Mesothelial cell of epicardium (in vitro differentiated cells): ENCODE measurements at regions not wholly inside any gene's neighbourhood (a gene's known extent, or its start where the extent isn't known, plus 50 kb on each side); places are given as distances from the start of the nearest gene placed in this dataset.

Experiments used
- DNase-seq, 2 experiments: peaks; one replicate each; pipeline ENCODE4 v3.0.0; 2021; ENCODE audit warnings: low spot score in 2 of 2; ENCODE audit not compliant: unreplicated experiment in 2 of 2
- H3K27ac Mint-ChIP-seq: 2 replicates; pipeline ENCODE4 v1.8.0; 2021; ENCODE audit warnings: mixed read lengths
- H3K27me3 Mint-ChIP-seq: 2 replicates; pipeline ENCODE4 v1.8.0; 2021; ENCODE audit warnings: low read depth, mixed read lengths
- H3K36me3 Mint-ChIP-seq: 2 replicates; pipeline ENCODE4 v1.8.0; 2021; ENCODE audit warnings: mixed read lengths
- H3K4me1 Mint-ChIP-seq: 2 replicates; pipeline ENCODE4 v1.8.0; 2021; ENCODE audit warnings: mixed read lengths
- H3K4me3 Mint-ChIP-seq: 2 replicates; pipeline ENCODE4 v1.8.0; 2021; ENCODE audit warnings: mild to moderate bottlenecking, moderate library complexity, mixed read lengths
- H3K9me3 Mint-ChIP-seq: 2 replicates; pipeline ENCODE4 v1.8.0; 2021; ENCODE audit warnings: mixed read lengths
- TF ChIP-seq, protein P1 (sequence below): fragments of 200-600 bp; sonication (generic); IDR thresholded peaks from one replicate; pipeline ENCODE4 v1.5.0; 2021; ENCODE audit warnings: antibody characterized with exemption; ENCODE audit not compliant: unreplicated experiment

DNA sequence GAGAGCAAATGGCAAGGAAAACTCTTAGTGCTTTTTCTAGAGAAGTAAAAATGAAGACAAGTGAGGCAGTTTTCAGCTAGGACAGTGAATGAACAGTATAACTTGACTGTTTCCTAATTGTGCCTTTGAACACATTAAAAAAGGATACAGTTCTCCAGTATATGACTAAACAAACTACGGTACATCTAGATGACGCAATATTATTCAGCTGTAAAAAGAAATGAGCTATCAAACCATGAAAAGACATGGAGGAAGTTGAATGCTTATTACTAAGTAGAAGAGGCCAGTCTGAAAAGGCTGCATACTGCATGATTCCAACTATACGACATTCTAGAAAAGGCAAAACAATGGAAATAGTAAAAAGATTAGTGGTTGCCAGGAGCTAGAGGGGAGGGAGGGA lies 206.3 kb downstream of the SIPA1L2 start:
- TF ChIP-seq, protein P1, sequence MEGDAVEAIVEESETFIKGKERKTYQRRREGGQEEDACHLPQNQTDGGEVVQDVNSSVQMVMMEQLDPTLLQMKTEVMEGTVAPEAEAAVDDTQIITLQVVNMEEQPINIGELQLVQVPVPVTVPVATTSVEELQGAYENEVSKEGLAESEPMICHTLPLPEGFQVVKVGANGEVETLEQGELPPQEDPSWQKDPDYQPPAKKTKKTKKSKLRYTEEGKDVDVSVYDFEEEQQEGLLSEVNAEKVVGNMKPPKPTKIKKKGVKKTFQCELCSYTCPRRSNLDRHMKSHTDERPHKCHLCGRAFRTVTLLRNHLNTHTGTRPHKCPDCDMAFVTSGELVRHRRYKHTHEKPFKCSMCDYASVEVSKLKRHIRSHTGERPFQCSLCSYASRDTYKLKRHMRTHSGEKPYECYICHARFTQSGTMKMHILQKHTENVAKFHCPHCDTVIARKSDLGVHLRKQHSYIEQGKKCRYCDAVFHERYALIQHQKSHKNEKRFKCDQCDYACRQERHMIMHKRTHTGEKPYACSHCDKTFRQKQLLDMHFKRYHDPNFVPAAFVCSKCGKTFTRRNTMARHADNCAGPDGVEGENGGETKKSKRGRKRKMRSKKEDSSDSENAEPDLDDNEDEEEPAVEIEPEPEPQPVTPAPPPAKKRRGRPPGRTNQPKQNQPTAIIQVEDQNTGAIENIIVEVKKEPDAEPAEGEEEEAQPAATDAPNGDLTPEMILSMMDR = no peak
- Mint-ChIP-seq H3K36me3 (peaks cover 46% of the 10 kb centered on the region), H3K27me3 (no peaks in the 10 kb centered on the region), H3K9me3 (no peaks in the 10 kb centered on the region), H3K4me3 (no peak overlapping the region), H3K27ac (no peak overlapping the region), H3K4me1 (peaks cover 21% of the 10 kb centered on the region)
- no peak for DNase-seq

DNA sequence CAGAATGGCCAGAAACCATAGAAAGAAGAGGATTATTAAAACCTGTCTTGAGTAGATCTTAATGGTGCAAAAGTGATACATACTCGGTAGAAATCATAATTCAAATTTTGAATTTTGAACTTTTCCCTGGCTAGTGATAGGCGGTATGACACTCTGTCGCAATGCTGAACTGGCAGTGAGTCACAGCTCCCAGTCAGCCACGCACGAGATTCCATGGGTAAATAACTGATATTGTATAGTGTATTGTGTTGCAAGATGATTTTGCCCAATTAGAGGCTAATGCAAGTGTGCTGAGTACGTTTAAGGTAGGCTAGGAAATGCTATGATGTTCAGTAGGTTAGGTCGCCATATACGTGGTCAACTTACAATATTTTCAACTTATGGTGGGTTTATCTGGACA lies 207.0 kb downstream of the SIPA1L2 start:
- no peak for DNase-seq
- Mint-ChIP-seq H3K4me1 (peaks cover 15% of the 10 kb centered on the region), H3K4me3 (no peak overlapping the region), H3K27ac (no peak overlapping the region), H3K9me3 (no peaks in the 10 kb centered on the region), H3K36me3 (peaks cover 50% of the 10 kb centered on the region), H3K27me3 (no peaks in the 10 kb centered on the region)
- TF ChIP-seq, protein P1 = no peak

DNA sequence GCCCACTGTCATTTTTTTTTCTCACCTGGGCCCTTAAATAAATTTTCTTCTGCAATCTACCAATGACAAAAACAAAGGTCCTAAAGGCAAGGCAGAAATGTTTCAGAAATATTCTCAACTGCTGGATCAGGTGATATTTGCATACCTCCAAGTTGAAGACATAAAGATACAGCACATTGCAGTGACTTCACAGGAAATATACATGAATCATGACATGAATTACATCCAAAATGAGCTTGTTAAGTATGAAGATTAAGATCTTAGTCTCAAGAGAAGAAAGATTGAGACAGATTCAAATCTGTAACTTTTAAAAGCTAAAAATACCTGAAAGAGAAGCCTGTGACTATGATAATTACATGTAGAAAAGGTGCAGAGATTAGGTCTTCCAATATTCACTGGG lies 207.8 kb downstream of the SIPA1L2 start:
- peaks cover 52% of the 10 kb centered on the region for H3K36me3 Mint-ChIP-seq

DNA sequence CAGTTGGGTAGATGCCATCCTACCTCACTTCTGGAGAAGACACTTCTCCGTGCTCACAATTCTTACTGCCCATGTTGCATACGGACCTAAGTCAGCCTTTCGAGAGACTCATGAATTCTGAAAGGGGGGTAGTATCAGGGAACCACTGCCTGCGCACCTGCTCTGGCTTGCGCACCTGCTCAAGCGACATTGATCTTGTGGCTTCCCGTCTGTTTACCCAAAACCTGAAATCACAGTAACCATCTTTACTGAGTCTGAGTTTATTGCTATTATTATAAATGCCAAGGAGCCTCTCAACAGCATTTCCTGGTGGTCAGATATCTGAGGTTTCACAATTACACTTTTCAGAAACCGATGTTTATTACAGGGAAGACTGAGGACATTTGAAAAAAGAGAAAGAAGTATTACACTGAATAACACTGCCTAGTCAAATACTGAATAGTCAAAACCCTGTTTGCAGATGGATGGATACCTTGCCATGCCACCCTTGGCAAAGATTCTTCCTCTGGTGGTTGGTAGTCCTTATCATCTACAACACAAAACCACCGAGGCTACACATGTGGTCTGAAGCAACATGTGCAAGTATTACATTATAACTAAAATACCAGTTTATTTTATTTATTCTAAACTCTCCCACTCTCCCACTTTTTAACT lies 208.7 kb downstream of the SIPA1L2 start:
- no peaks in the 10 kb centered on the region for H3K9me3 Mint-ChIP-seq
- DNase-seq = no peak
- TF ChIP-seq, protein P1 = no peak
- no peak overlapping the region for H3K27ac Mint-ChIP-seq
- H3K4me1 Mint-ChIP-seq = peaks cover 9% of the 10 kb centered on the region
- no peaks in the 10 kb centered on the region for H3K27me3 Mint-ChIP-seq
- peaks cover 53% of the 10 kb centered on the region for H3K36me3 Mint-ChIP-seq
- H3K4me3 Mint-ChIP-seq = no peak overlapping the region

More for the DNA sequence above, 207.8 kb downstream of the SIPA1L2 start:
- no peak overlapping the region for H3K27ac Mint-ChIP-seq
- peaks cover 12% of the 10 kb centered on the region for H3K4me1 Mint-ChIP-seq
- no peaks in the 10 kb centered on the region for H3K9me3 Mint-ChIP-seq
- no peak for DNase-seq
- no peaks in the 10 kb centered on the region for H3K27me3 Mint-ChIP-seq
- H3K4me3 Mint-ChIP-seq = no peak overlapping the region
- TF ChIP-seq, protein P1 = no peak

DNA sequence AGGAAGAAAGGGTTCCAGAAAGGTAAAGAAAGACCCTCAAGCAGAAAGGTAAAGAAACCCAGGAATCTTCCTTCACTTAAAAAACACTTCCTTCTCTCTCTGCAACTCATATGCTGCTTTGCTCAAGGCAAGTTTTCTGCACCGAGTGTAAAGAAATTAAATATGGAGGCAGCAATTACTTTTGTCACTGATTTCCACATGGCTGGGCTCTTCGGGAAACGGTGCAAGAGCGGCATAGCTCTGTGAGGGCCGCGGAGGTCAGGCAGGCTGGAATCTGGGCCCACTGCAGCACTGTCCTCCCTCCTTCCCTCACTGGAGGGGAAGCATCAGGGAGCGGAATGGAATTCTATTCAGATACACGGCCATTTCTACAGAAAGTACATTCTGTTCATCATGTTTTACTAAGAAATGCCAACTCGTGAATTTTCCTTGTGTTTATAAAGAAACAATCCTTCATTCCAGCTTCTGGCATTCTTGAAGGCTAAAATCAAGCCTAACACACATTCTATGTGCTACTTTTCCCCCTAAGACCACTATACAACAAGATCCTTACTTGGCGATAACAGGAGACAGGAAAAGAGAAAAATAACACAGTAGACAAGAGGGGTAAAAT lies 212.2 kb downstream of the SIPA1L2 start:
- Mint-ChIP-seq H3K4me3 (no peak overlapping the region), H3K36me3 (peaks cover 50% of the 10 kb centered on the region), H3K27ac (no peak overlapping the region), H3K9me3 (no peaks in the 10 kb centered on the region), H3K4me1 (peaks cover 9% of the 10 kb centered on the region), H3K27me3 (no peaks in the 10 kb centered on the region)
- TF ChIP-seq, protein P1 = no peak
- no peak for DNase-seq
